ENCODE measurements at regions not wholly inside any gene's neighbourhood (a gene's known extent, or its start where the extent isn't known, plus 50 kb on each side); places are given as distances from the start of the nearest gene placed in this dataset.

GRCh38 chrX:42420426-42420825 is 357.5 kb downstream of the PPP1R2C start (continued):
- no peak for TF ChIP-seq REST (IDR thresholded peaks at IDR 0.05; ENCODE audit: low read depth)
- no peak for TF ChIP-seq YY1 (IDR thresholded peaks at IDR 0.05; ENCODE audit: extremely low read depth, insufficient replicate concordance, low read depth, low read length)
- no peak for TF ChIP-seq EZH2 (IDR thresholded peaks at IDR 0.05)
- no peak for TF ChIP-seq CBX3 (IDR thresholded peaks at IDR 0.05; ENCODE audit: low read depth)
- TF ChIP-seq ZNF274 (IDR thresholded peaks at IDR 0.05; ENCODE audit: low read depth, low read length), result no peak
- TF ChIP-seq POLR2A (IDR thresholded peaks at IDR 0.05; ENCODE audit: borderline replicate concordance, extremely low read depth, insufficient read depth, insufficient read length), result no peak
- TF ChIP-seq EZH2phosphoT487 (IDR thresholded peaks at IDR 0.05; ENCODE audit: borderline replicate concordance), result no peak

- POLR2A ChIA-PET, result no interaction called here
- intact Hi-C loops (cut with micrococcal nuclease), result no loop called here
- no peak overlapping the region for H3K4me2 ChIP-seq (ENCODE audit: low read length)
- no peaks in the 10 kb centered on the region for H3K4me1 ChIP-seq (ENCODE audit: control insufficient read depth in 1 of 2, insufficient read depth in 2 of 2, low read length in 2 of 2)
- no peak overlapping the region for H3K27ac ChIP-seq (ENCODE audit: low read depth, low read length)
- no peak overlapping the region for H3K4me3 ChIP-seq (replicated peaks in 1 of 2; ENCODE audit: low read depth in 1 of 2, low read length in 2 of 2)
- H2AFZ ChIP-seq (ENCODE audit: low read depth, low read length, poor library complexity, severe bottlenecking), result no peak overlapping the region
- ATAC-seq (no peak), DNase-seq (ENCODE audit: low read depth, low spot score) (no peak)
- no peaks in the 10 kb centered on the region for H3K79me2 ChIP-seq (ENCODE audit: insufficient read depth, low read length)
- H4K20me1 ChIP-seq (ENCODE audit: insufficient read depth), result no peaks in the 10 kb centered on the region
- TF ChIP-seq JUND (IDR thresholded peaks at IDR 0.05) (no peak), POLR2A (IDR thresholded peaks at IDR 0.05; ENCODE audit: borderline replicate concordance, extremely low read depth, insufficient read depth, insufficient read length) (no peak), MAX (IDR thresholded peaks at IDR 0.05) (no peak), CTCF (IDR thresholded peaks at IDR 0.05 in 2 of 3, conservative IDR thresholded peaks at IDR 0.05 in 1 of 3; ENCODE audit: borderline replicate concordance in 1 of 3, insufficient read depth in 1 of 3, low read depth in 2 of 3, low read length in 2 of 3) (no peak), CBX3 (IDR thresholded peaks at IDR 0.05; ENCODE audit: low read depth) (no peak), RAD21 (IDR thresholded peaks at IDR 0.05; ENCODE audit: low read depth) (no peak), ATF3 (IDR thresholded peaks at IDR 0.05) (no peak), POLR2AphosphoS5 (IDR thresholded peaks at IDR 0.05; ENCODE audit: low read depth, low read length) (no peak)
- no TSS peak for BruUV-seq (replicated peaks)
- no peak overlapping the region for H3K9ac ChIP-seq (ENCODE audit: low read length)
- no peaks in the 10 kb centered on the region for H3K27me3 ChIP-seq (ENCODE audit: insufficient read depth, low read length)
- RAD21 ChIA-PET (ENCODE audit: low non-redundant PET in 1 of 2, low total read pairs in 2 of 2, uncharacterized antibody in 2 of 2, unreplicated experiment in 2 of 2), result no interaction called here
- no peaks in the 10 kb centered on the region for H3K36me3 ChIP-seq (ENCODE audit: control insufficient read depth in 1 of 2, insufficient read depth in 2 of 2, low read length in 2 of 2)
- no peaks in the 10 kb centered on the region for H3K9me2 ChIP-seq (ENCODE audit: insufficient read depth)
- H3K9me3 ChIP-seq (ENCODE audit: control insufficient read depth in 1 of 2, insufficient read depth in 1 of 2, low read depth in 1 of 2, low read length in 2 of 2), result no peaks in the 10 kb centered on the region
- CTCF ChIA-PET, result no interaction called here
These were observed 362.3 kb downstream of the PPP1R2C start for GRCh38 chrX:42415636-42416035.
